ES-I3 (cell line): ENCODE measurements at regions not wholly inside any gene's neighbourhood (a gene's known extent, or its start where the extent isn't known, plus 50 kb on each side); places are given as distances from the start of the nearest gene placed in this dataset.
"Not testable (repeated sequence)": the region's sequence is repeated elsewhere in the genome, so short reads cannot be mapped to it uniquely, and the experiment has no call there.

Experiments used
- H3K36me3 ChIP-seq: 2 replicates; pipeline ENCODE4 v1.6.1; 2013; ENCODE audit warnings: mild to moderate bottlenecking, low read length, control low read depth, moderate library complexity; ENCODE audit not compliant: insufficient read depth
- H3K4me1 ChIP-seq: 2 replicates; pipeline ENCODE4 v1.6.1; 2013; ENCODE audit warnings: mild to moderate bottlenecking, control low read depth, low read length; ENCODE audit not compliant: insufficient read depth
- H3K9ac ChIP-seq: 2 replicates; pipeline ENCODE4 v1.6.1; 2013; ENCODE audit warnings: low read depth, mild to moderate bottlenecking, low read length, moderate library complexity
- H3K9me3 ChIP-seq: 2 replicates; pipeline ENCODE4 v1.6.1; 2013; ENCODE audit warnings: mild to moderate bottlenecking, low read length, moderate library complexity; ENCODE audit not compliant: control insufficient read depth, insufficient read depth

DNA sequence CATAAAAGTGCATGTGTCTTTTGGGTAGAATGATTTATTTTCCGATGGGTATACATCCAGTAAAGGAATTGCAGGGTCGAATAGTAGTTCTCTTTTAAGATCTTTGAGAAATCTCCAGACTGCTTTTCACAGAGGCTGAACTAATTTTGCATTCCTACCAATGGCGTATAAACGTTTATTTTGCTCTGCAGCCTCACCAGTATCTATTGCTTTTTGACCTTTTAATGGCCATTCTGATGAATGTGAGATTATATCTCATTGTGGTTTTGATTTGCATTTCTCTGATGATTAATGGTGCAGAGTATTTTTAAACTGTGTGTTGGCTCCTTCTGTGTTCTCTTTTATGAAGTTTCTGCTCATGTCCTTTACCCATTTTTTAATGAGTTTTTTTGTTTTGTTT is 1020.1 kb downstream of the NXPH1 start:
- Histone ChIP-seq H3K9me3 (no peaks in the 10 kb centered on the region; the same call in 1 of the 2 replicates), H3K4me1 (no peaks in the 10 kb centered on the region), H3K9ac (no peak overlapping the region), H3K36me3 (no peaks in the 10 kb centered on the region)

DNA sequence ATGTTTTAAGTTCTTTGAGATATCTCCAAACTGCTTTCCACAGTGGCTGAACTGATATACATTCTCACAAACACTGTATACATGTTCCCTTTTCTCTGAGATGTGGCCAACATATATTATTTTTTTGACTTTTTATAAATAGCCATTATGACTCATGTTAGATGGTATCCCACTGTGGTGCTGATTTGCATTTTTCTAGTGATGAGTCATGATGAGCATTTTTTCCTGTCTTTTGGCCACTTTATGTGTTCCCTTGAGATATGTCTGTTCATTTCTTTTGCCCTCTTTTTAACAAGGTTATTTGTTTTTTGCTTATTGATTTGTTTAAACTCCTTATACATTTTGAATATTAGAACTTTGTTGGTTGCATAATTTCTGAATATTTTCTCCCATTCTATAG is 1055.1 kb downstream of the NXPH1 start:
- Histone ChIP-seq H3K9ac (no peak overlapping the region), H3K36me3 (no peaks in the 10 kb centered on the region), H3K9me3 (no peaks in the 10 kb centered on the region), H3K4me1 (no peaks in the 10 kb centered on the region)

GRCh38 chr7:9498303-9498702 is 1064.9 kb downstream of the NXPH1 start:
- Histone ChIP-seq H3K9me3 (no peaks in the 10 kb centered on the region), H3K9ac (no peak overlapping the region), H3K36me3 (no peaks in the 10 kb centered on the region), H3K4me1 (no peaks in the 10 kb centered on the region)

- H3K4me1 ChIP-seq = no peaks in the 10 kb centered on the region
Observed at GRCh38 chr7:9502269-9502668, 1068.9 kb downstream of the NXPH1 start.

GRCh38 chr7:9504678-9505077 is 1071.3 kb downstream of the NXPH1 start:
- Histone ChIP-seq H3K4me1 (no peaks in the 10 kb centered on the region), H3K9ac (no peak overlapping the region), H3K9me3 (no peaks in the 10 kb centered on the region)

More at GRCh38 chr7:9502269-9502668, 1068.9 kb downstream of the NXPH1 start:
- no peaks in the 10 kb centered on the region for H3K36me3 ChIP-seq
- H3K9ac ChIP-seq = no peak overlapping the region
- H3K9me3 ChIP-seq = no peaks in the 10 kb centered on the region

GRCh38 chr7:9505516-9505915 is 1072.1 kb downstream of the NXPH1 start:
- no peak overlapping the region for H3K9ac ChIP-seq
- no peaks in the 10 kb centered on the region for H3K36me3 ChIP-seq
- H3K9me3 ChIP-seq = no peaks in the 10 kb centered on the region
- H3K4me1 ChIP-seq = no peaks in the 10 kb centered on the region

More at GRCh38 chr7:9504678-9505077, 1071.3 kb downstream of the NXPH1 start:
- no peaks in the 10 kb centered on the region for H3K36me3 ChIP-seq

DNA sequence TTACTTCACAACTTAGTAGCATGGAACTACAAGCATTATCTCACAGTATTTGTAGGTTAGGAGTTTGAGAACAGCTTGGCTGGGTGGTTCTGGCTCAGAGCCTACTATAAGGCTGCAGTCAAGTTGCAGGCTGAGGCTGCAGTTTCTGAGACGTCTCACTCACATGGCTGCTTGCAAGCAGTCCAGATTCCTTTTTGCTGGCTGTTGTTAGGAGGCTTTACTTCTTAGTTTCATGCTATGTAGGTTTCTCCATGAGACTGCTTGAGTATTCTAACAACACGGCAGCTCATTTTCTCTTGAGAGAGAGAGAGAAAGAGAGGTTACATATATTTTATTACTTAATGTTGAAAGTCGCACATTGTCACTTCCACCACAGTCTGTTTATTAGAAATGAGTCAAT is 1073.9 kb downstream of the NXPH1 start:
- no peak overlapping the region for H3K9ac ChIP-seq
- no peaks in the 10 kb centered on the region for H3K9me3 ChIP-seq
- no peaks in the 10 kb centered on the region for H3K4me1 ChIP-seq
- no peaks in the 10 kb centered on the region for H3K36me3 ChIP-seq

DNA sequence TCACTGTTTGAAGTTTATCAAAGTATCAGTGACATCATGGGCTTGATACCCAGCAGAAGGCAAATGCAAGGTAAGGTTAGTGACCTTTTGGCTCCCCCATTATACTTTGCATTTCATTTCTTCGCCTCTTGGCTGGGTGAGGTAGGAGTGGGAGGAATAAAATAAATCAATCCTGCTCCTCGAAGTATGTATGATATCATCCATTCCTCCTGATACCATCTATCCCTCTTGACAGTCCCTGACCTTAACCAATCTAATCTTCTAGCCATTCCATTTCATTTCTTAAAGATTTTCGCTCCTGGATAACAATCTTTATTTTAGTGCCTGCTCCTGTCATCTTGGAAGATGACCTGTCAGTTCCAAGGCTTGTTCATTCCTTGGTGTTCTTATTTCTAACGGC is 1083.3 kb downstream of the NXPH1 start:
- Histone ChIP-seq H3K36me3 (no peaks in the 10 kb centered on the region), H3K9ac (no peak overlapping the region), H3K9me3 (no peaks in the 10 kb centered on the region), H3K4me1 (no peaks in the 10 kb centered on the region)

DNA sequence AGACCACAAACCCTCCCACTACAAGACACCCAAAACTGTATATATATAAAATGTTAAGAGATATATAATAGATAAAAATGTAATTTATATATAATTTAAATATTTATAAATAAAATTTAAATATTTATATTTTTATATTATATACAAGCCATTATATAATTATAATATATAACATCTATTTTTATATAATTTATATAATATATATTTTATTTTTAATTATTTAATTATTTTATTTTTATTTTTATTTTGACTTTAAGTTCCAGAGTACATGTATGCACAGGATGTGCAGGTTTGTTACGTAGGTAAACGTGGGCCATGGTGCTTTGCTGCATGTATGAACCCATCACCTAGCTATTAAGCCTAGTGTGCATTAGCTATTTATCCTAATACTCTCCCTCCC is 1090.2 kb downstream of the NXPH1 start:
- Histone ChIP-seq H3K36me3 (no peaks in the 10 kb centered on the region), H3K9me3 (no peaks in the 10 kb centered on the region), H3K4me1 (no peaks in the 10 kb centered on the region), H3K9ac (no peak overlapping the region)

- not testable (repeated sequence) for H3K4me1 ChIP-seq, H3K9ac ChIP-seq, H3K36me3 ChIP-seq, H3K9me3 ChIP-seq
Observed at GRCh38 chr7:9552431-9552830, 1119.0 kb downstream of the NXPH1 start.

GRCh38 chr7:9557853-9558252 is 1124.4 kb downstream of the NXPH1 start:
- H3K9me3 ChIP-seq = no peaks in the 10 kb centered on the region
- no peak overlapping the region for H3K9ac ChIP-seq
- no peaks in the 10 kb centered on the region for H3K4me1 ChIP-seq
- no peaks in the 10 kb centered on the region for H3K36me3 ChIP-seq

DNA sequence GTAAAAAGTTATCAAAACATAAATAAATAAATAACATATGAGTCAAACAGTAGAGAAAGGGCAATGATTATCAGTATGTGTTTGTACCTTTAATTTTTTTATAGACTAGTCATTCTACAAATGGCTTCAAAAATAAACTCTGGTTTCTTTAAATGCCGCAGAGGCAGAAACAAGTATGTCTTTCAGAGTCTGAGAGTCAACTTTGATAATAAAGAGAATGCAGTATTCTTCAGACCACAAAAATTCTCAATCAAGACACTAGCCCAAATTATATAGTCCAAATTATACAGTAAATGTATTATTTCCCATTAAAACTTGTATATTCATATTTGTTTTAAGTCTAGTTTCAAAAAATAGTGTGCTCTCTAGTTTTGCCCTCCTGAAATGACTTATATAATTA is 1142.3 kb downstream of the NXPH1 start:
- H3K9ac ChIP-seq = no peak overlapping the region
- no peaks in the 10 kb centered on the region for H3K36me3 ChIP-seq
- H3K4me1 ChIP-seq = no peaks in the 10 kb centered on the region
- no peaks in the 10 kb centered on the region for H3K9me3 ChIP-seq

GRCh38 chr7:9582824-9583223 is 1149.4 kb downstream of the NXPH1 start:
- H3K4me1 ChIP-seq = no peaks in the 10 kb centered on the region
- H3K9ac ChIP-seq = no peak overlapping the region
- H3K36me3 ChIP-seq = no peaks in the 10 kb centered on the region
- H3K9me3 ChIP-seq = no peaks in the 10 kb centered on the region

GRCh38 chr7:9598411-9598810 is 1165.0 kb downstream of the NXPH1 start:
- Histone ChIP-seq H3K9me3 (no peaks in the 10 kb centered on the region), H3K36me3 (no peaks in the 10 kb centered on the region), H3K4me1 (no peaks in the 10 kb centered on the region), H3K9ac (no peak overlapping the region)

- no peaks in the 10 kb centered on the region for H3K9me3 ChIP-seq
- no peak overlapping the region for H3K9ac ChIP-seq
- no peaks in the 10 kb centered on the region for H3K4me1 ChIP-seq
- no peaks in the 10 kb centered on the region for H3K36me3 ChIP-seq
Observed at GRCh38 chr7:9600974-9601373, 1167.6 kb downstream of the NXPH1 start.

GRCh38 chr7:9603291-9603690 is 1169.9 kb downstream of the NXPH1 start:
- no peaks in the 10 kb centered on the region for H3K9me3 ChIP-seq
- H3K4me1 ChIP-seq = no peaks in the 10 kb centered on the region
- no peaks in the 10 kb centered on the region for H3K36me3 ChIP-seq
- H3K9ac ChIP-seq = no peak overlapping the region
